Testis (tissue), 2 donors: ENCODE measurements at regions not wholly inside any gene's neighbourhood (a gene's known extent, or its start where the extent isn't known, plus 50 kb on each side); places are given as distances from the start of the nearest gene placed in this dataset.

Experiments used
- DNase-seq: peaks from one replicate; pipeline ENCODE4 v3.0.0-alpha.2; 2019
- H3K27ac ChIP-seq, 2 donors: fragments of 200-600 bp; sonication (generic); one replicate each; pipeline ENCODE4 v1.5.1; 2019
- H3K27me3 ChIP-seq: fragments of 200-600 bp; sonication (generic); one replicate; pipeline ENCODE4 v1.5.1; 2019
- H3K36me3 ChIP-seq: fragments of 200-600 bp; sonication (generic); one replicate; pipeline ENCODE4 v1.5.1; 2017; ENCODE audit warnings: low read depth; ENCODE audit errors: missing control alignments
- H3K4me1 ChIP-seq: fragments of 200-600 bp; sonication (generic); one replicate; pipeline ENCODE4 v1.5.1; 2019
- H3K4me3 ChIP-seq, 2 donors: fragments of 200-600 bp; sonication (generic); one replicate each; pipeline ENCODE4 v1.5.1; 2017 to 2019
- H3K9me3 ChIP-seq: fragments of 200-600 bp; sonication (generic); one replicate; pipeline ENCODE4 v1.5.1; 2017
- POLR2A ChIP-seq: fragments of 450-650 bp; IDR thresholded peaks from one replicate; pipeline ENCODE4 v1.6.1; 2017; ENCODE audit warnings: antibody characterized with exemption, mild to moderate bottlenecking, moderate library complexity
- WGBS, 2 donors: methylation state at CpG; one replicate each; pipeline ENCODE4 v1.1.5; 2018; 5-methylcytosine and 5-hydroxymethylcytosine counted together
- intact Hi-C: fragments of 100-400 bp; cut with DNase I; formaldehyde crosslinking; loops from one replicate; pipeline ENCODE4 v1.15.1; 2023; ENCODE audit warnings: low total_unique reads
- TF ChIP-seq, protein P1 (sequence below), 3 experiments: fragments of 450-650 bp in 2 of 3; fragments of 200-600 bp in 1 of 3; sonication (generic) in 1 of 3; IDR thresholded peaks; one replicate each; pipeline ENCODE4 v1.5.1; 2016 to 2019; ENCODE audit warnings: antibody characterized with exemption in 3 of 3, mild to moderate bottlenecking in 2 of 3, moderate library complexity in 1 of 3

DNA sequence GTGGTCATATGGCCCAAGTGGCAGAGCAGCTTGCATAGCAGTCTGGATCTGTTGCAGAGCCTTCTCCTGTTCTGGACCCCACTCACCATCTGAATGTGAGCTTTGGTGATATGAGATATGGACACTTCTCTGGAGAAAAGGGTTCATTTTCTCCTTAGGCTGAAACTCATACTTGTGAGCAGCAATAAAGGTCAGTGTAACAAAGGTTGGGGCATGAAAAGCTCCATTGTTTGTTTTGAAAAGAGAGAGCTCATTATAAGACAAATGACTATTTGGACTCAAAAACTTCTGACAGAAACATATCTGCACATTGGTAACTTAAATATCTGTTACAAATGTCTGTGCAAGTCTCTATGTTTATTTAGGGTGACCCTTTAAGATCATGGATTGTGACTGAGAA is 517.3 kb downstream of the MFSD1 start:
- no peaks in the 10 kb centered on the region for H3K36me3 ChIP-seq
- no peak overlapping the region for H3K27ac ChIP-seq
- no peaks in the 10 kb centered on the region for H3K27me3 ChIP-seq
- no peak for TF ChIP-seq POLR2A
- TF ChIP-seq, protein P1, sequence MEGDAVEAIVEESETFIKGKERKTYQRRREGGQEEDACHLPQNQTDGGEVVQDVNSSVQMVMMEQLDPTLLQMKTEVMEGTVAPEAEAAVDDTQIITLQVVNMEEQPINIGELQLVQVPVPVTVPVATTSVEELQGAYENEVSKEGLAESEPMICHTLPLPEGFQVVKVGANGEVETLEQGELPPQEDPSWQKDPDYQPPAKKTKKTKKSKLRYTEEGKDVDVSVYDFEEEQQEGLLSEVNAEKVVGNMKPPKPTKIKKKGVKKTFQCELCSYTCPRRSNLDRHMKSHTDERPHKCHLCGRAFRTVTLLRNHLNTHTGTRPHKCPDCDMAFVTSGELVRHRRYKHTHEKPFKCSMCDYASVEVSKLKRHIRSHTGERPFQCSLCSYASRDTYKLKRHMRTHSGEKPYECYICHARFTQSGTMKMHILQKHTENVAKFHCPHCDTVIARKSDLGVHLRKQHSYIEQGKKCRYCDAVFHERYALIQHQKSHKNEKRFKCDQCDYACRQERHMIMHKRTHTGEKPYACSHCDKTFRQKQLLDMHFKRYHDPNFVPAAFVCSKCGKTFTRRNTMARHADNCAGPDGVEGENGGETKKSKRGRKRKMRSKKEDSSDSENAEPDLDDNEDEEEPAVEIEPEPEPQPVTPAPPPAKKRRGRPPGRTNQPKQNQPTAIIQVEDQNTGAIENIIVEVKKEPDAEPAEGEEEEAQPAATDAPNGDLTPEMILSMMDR (IDR thresholded peaks at IDR 0.05): no peak
- no peak for DNase-seq
- H3K4me1 ChIP-seq: no peaks in the 10 kb centered on the region
- no peak overlapping the region for H3K4me3 ChIP-seq
- no peaks in the 10 kb centered on the region for H3K9me3 ChIP-seq
- intact Hi-C loops: no loop called here

DNA sequence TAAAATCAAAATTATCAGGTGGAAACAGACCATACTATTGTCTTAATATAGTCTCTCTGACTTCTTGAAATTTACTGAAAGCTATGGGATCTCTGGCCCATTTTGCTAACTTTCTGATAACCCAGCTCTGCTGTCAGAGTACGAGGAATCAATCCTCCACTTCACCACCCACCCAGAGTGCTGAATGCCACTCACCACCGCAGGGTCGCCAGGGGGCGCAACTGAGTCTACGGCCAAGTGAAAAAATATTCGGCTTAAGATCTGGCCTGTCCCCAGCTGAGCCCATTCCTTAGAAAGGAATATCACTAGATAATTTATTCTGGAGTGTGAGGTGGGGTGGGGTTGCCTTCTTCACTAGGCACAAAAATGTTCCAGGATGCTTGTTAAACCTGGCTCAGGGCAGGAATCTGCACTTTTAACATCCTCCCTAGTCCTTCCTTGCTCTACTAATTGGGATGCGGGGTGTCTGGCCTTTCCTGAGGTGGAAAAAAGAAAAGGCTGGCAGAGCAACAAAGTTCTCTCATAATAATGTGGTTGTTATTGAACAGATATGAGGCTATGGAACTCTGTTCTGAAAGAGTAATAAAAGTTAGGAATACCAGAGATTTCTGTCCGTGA is 520.6 kb downstream of the MFSD1 start:
- H3K36me3 ChIP-seq: no peaks in the 10 kb centered on the region
- no peak overlapping the region for H3K27ac ChIP-seq
- H3K27me3 ChIP-seq: no peaks in the 10 kb centered on the region
- intact Hi-C loops: no loop called here
- H3K4me3 ChIP-seq: no peak overlapping the region
- H3K4me1 ChIP-seq: no peaks in the 10 kb centered on the region
- WGBS, 2 donors: 30 to 32% methylated on average over 8 of the region's 8 CpGs
- no peaks in the 10 kb centered on the region for H3K9me3 ChIP-seq
- TF ChIP-seq, protein P1 (IDR thresholded peaks at IDR 0.05): peak in 2 of 3 experiments; percentile 45 to 69
- no peak for TF ChIP-seq POLR2A
- peak; percentile 70 for DNase-seq

DNA sequence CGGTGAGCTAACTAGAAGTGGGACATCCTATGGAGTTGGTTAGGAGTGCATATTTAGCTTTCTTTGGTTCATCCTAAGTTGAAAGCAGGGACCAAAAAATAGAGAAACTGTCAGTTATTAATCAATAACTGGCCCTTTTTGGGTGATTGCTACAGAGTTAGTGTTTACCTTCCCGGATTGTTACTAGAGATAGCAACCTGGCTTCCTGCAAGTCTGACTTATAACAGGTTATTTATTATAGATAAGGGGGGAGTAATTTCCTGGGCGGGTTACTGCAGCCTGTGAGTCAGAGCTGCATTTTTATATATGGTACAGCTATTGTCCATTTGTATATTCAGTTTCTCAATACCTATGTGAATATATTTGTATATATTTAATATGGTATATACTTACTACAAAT is 522.0 kb downstream of the MFSD1 start:
- DNase-seq: no peak
- H3K4me1 ChIP-seq: no peaks in the 10 kb centered on the region
- H3K9me3 ChIP-seq: no peaks in the 10 kb centered on the region
- WGBS, 2 donors: 79 to 87% methylated on average over 3 of the region's 3 CpGs
- no peaks in the 10 kb centered on the region for H3K36me3 ChIP-seq
- intact Hi-C loops: no loop called here
- TF ChIP-seq POLR2A: no peak
- TF ChIP-seq, protein P1 (IDR thresholded peaks at IDR 0.05): no peak
- H3K27me3 ChIP-seq: no peaks in the 10 kb centered on the region
- H3K27ac ChIP-seq: no peak overlapping the region
- no peak overlapping the region for H3K4me3 ChIP-seq

DNA sequence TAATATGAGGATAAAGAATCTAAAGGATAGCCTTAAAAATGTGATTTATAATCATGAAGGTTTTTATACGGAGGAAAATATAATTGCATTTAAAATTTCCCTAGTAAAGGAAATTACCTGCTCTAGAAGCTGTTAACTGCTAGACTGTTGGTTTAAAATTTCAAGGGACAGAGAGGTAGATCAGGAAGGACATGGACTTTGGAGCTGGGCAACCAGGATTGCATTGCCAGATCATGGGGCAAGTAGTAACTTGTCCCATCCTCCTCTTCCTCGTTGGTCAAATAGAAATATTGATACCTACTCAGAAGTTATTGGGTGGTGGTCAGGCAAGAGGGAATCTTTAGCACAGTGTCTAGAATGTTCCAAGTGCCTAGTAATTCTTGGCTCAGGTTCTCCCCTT is 525.1 kb downstream of the MFSD1 start:
- intact Hi-C loops: no loop called here
- H3K9me3 ChIP-seq: no peaks in the 10 kb centered on the region
- no peak overlapping the region for H3K4me3 ChIP-seq
- H3K4me1 ChIP-seq: no peaks in the 10 kb centered on the region
- TF ChIP-seq, protein P1 (IDR thresholded peaks at IDR 0.05): no peak
- TF ChIP-seq POLR2A: no peak
- no peaks in the 10 kb centered on the region for H3K27me3 ChIP-seq
- no peak for DNase-seq
- no peaks in the 10 kb centered on the region for H3K36me3 ChIP-seq
- H3K27ac ChIP-seq: no peak overlapping the region
- 68 to 78% methylated on average over 2 of the region's 2 CpGs for WGBS, 2 donors

DNA sequence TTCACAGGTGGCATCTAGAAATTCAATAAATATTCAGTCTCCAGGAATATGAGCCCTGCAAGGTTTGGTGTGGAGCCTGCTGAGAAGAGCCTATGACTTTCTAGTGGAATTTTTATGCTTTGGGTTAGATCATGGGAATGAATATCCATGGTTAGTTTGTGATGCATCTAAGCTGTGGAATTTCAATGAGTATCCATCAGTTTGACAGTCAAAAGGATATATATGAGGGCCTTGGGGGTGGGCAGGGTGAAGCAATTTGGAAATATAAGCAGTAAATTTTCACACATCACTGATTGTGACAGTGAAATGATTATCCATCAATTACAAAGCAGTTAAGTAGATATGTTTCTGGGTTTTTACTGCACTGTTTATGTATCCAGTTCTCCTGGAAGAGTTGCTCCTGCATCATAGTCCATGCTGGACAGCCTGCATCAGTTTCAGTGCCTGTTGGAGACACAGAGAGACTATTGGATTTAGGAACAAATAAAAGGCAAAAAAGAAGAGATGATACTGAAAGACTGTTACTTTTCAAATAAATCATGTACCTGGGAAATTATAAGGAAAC is 530.8 kb downstream of the MFSD1 start:
- H3K4me1 ChIP-seq: no peaks in the 10 kb centered on the region
- intact Hi-C loops: no loop called here

More for the DNA sequence above, 530.8 kb downstream of the MFSD1 start:
- no peaks in the 10 kb centered on the region for H3K36me3 ChIP-seq
- no peaks in the 10 kb centered on the region for H3K9me3 ChIP-seq
- no peak overlapping the region for H3K4me3 ChIP-seq
- no peaks in the 10 kb centered on the region for H3K27me3 ChIP-seq
- no peak overlapping the region for H3K27ac ChIP-seq
- no peak for DNase-seq
- TF ChIP-seq, protein P1 (IDR thresholded peaks at IDR 0.05): no peak
